Memory B cell (primary cell): ENCODE measurements at regions not wholly inside any gene's neighbourhood (a gene's known extent, or its start where the extent isn't known, plus 50 kb on each side); places are given as distances from the start of the nearest gene placed in this dataset.
A peak's percentile ranks its signal among the peaks of the same experiment; 100 is the strongest.

Experiments
- ATAC-seq: fragments of 150-1000 bp; cut with Tn5 transposase; 2 replicates; pipeline ENCODE4 v1.10.0; 2021; ENCODE audit warnings: low read depth, mild to moderate bottlenecking, moderate library complexity
- DNase-seq, 2 donors: peaks; one replicate each; pipeline ENCODE4 v3.0.0; 2022; ENCODE audit warnings: low spot score in 2 of 2
- H3K27ac Mint-ChIP-seq: one replicate; pipeline ENCODE4 v1.8.0; 2022; ENCODE audit warnings: mild to moderate bottlenecking, moderate library complexity, mixed read lengths
- H3K27me3 Mint-ChIP-seq: one replicate; pipeline ENCODE4 v1.8.0; 2022; ENCODE audit warnings: mixed read lengths
- H3K36me3 Mint-ChIP-seq: one replicate; pipeline ENCODE4 v1.8.0; 2022; ENCODE audit warnings: mild to moderate bottlenecking, mixed read lengths
- H3K4me1 Mint-ChIP-seq: one replicate; pipeline ENCODE4 v1.8.0; 2022; ENCODE audit warnings: mixed read lengths
- H3K4me3 Mint-ChIP-seq: one replicate; pipeline ENCODE4 v1.8.0; 2022; ENCODE audit warnings: mild to moderate bottlenecking, moderate library complexity, mixed read lengths
- H3K9me3 Mint-ChIP-seq: one replicate; pipeline ENCODE4 v1.8.0; 2022; ENCODE audit warnings: mixed read lengths

DNA sequence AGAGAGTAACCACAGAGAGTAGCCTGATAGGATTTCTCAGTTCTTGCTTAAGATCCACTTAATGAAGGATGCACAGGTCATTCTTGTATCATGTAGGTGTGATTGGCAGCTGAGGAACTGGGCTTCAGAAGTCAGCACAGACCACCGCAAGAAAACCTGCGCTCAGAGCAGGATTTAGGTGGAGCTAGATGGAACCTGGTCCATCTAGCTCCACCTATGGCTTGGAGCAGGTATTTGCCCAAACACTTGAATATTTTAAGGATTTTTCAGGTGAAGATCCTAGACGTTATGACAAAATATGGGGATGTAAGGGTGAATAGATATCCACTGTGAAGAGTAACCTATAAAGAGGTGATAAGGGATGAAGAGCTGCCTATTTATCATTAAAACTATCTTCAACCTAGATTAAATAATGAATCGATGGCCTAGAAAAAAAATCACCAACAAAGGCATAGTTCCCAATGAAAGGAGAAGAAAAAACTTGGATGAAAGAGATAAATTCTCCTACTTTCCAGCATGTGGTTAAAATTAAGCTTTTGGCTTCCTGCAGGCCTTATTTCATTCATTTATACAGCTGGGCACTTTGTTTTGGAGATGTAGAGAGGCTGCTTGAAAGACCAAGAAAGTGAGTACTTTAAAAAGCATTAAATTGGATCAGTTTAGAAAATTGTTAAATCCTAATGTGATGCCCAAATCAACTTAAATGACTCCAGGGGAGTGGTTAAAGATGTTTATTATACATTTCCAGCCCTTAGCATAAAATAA is 778.4 kb upstream of the GJE1 start:
- H3K9me3 Mint-ChIP-seq = peaks cover 11% of the 10 kb centered on the region
- H3K27me3 Mint-ChIP-seq = peaks cover 1% of the 10 kb centered on the region
- H3K36me3 Mint-ChIP-seq = no peaks in the 10 kb centered on the region
- no peak for DNase-seq
- H3K27ac Mint-ChIP-seq = no peak overlapping the region
- H3K4me1 Mint-ChIP-seq = peaks cover 3% of the 10 kb centered on the region
- ATAC-seq = no peak
- no peak overlapping the region for H3K4me3 Mint-ChIP-seq

DNA sequence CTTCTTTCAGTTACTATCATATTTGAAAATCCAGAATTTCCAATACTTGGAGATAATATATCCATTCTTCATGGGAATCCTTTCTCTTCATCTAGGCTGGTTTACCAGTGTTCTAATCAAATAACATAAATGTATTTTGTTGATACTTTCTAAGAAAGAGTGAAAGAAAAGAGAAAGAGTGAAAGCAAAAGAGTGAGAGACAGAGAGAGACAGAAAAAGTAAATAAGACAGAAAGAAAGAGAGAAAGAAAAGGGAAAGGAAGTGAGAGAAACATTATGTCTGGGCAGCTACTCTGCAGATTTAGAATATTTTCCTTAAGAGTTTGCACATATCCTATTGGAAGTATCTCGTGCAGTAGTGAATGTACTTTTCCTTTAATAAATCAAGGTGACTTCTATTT is 781.0 kb upstream of the GJE1 start:
- H3K4me3 Mint-ChIP-seq = no peak overlapping the region
- ATAC-seq (no peak), DNase-seq (no peak)
- H3K36me3 Mint-ChIP-seq = no peaks in the 10 kb centered on the region
- H3K4me1 Mint-ChIP-seq = no peaks in the 10 kb centered on the region
- peaks cover 1% of the 10 kb centered on the region for H3K27me3 Mint-ChIP-seq
- peaks cover 2% of the 10 kb centered on the region for H3K9me3 Mint-ChIP-seq
- H3K27ac Mint-ChIP-seq = no peak overlapping the region

DNA sequence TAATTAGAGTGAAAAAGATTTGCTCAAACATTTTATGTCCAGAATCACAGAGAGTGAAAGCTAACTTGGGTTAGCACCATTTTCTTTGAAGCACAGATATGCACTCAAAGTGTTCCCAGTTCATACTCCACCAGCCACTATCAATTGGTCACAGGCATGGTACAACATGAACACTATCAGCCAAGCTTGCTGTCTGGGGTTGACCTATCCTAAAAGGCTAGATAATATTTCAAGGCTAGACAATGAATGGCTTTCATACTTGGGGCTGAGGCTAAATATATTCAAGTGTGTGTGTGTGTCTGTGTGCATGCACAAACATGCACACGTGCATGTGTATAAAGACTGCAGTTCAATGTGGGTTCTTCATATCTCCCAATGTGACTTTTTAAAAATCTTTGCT is 783.0 kb upstream of the GJE1 start:
- Mint-ChIP-seq H3K36me3 (no peaks in the 10 kb centered on the region), H3K27me3 (no peaks in the 10 kb centered on the region), H3K27ac (no peak overlapping the region), H3K4me3 (no peak overlapping the region), H3K4me1 (no peaks in the 10 kb centered on the region), H3K9me3 (no peaks in the 10 kb centered on the region)
- DNase-seq (no peak), ATAC-seq (no peak)

DNA sequence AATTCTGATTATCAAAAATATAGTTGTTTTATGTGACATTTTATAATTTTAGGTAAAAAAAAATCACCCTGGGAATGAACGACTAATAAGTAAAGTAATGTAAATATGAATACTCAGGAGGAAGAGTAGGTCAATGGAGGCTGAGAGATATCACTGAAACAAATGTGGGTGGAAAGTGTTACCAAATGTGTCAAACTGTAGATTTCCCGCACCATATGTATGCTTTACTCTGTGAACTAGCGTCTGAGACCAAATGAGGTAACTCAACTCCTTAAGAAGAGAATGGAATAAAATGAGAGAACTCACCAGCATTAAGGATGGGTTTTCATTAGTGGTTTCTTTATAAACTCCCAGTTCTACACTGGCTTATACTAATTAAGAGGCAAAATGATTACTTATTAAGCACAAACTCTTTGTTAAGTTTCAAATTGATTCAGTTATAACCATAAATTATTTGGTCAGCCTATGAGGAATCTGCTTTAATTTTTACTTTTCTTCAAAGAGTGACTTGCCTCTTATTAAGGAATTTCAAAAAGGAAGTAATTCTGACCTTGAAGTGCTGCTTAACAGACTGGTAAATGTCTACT is 784.7 kb upstream of the GJE1 start:
- Mint-ChIP-seq H3K4me1 (no peaks in the 10 kb centered on the region), H3K27me3 (no peaks in the 10 kb centered on the region), H3K4me3 (no peak overlapping the region), H3K36me3 (no peaks in the 10 kb centered on the region), H3K27ac (no peak overlapping the region), H3K9me3 (no peaks in the 10 kb centered on the region)
- ATAC-seq = no peak
- DNase-seq = no peak

DNA sequence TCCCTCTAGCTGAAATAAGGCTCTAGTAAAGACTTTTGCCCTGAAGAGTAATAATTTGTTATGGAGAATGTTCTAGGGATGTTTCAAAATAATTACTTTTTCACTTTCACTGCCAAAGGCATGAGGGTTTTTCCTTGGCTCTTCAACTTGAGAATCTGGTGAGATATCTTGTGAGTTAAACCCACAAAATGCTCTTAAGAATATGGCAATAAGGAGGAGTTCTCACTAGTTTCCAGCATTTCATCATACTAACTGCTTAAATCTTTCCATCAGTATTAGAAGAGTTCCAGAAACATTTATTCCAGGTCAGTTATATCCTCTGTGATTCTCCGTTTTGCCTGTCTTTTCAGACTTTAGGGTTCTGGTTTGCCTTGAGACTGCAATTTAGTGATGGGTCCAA is 785.6 kb upstream of the GJE1 start:
- Mint-ChIP-seq H3K4me1 (no peaks in the 10 kb centered on the region), H3K27me3 (no peaks in the 10 kb centered on the region), H3K9me3 (no peaks in the 10 kb centered on the region), H3K4me3 (no peak overlapping the region), H3K27ac (no peak overlapping the region), H3K36me3 (no peaks in the 10 kb centered on the region)
- ATAC-seq (no peak), DNase-seq (no peak)

DNA sequence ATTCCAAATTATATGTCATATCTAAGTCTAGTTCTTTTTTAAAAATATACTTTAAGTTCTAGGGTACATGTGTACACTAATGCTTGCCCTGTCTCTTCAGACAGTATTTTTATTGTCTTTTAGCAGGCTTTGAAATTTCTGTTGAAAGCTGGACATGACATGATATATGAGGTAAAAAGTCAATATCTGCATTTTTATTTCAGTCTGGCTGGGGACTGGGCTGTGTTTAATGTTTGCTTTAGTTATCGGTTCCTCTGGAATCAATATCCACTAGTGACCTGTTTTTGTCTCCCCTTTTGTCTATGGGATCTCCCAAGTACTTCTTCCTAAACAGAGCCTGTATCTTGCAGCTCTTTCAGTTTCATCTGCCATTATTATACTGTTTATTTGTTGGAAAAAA is 786.2 kb upstream of the GJE1 start:
- Mint-ChIP-seq H3K27ac (no peak overlapping the region), H3K4me1 (peaks cover 2% of the 10 kb centered on the region), H3K36me3 (no peaks in the 10 kb centered on the region), H3K4me3 (no peak overlapping the region), H3K9me3 (no peaks in the 10 kb centered on the region), H3K27me3 (no peaks in the 10 kb centered on the region)
- ATAC-seq (no peak), DNase-seq (no peak)

DNA sequence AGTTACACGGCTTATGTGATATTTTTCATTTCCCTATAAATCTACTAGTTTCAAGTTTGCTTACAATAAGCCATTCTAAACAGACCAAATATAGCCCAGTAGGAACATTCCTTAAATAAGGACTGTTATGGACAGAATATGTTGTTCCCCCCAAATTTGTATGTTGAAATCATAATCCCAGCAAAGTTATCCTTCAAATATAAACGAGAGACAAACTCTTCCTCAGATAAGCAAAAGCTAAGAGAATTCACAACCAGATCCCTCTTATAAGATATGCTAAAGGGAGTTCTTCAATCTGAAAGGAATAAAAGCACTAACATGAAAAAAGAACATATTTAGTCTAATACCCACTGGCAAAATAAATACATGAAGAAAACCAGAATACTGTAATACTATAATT is 795.5 kb upstream of the GJE1 start:
- H3K9me3 Mint-ChIP-seq = no peaks in the 10 kb centered on the region
- no peak overlapping the region for H3K27ac Mint-ChIP-seq
- H3K36me3 Mint-ChIP-seq = no peaks in the 10 kb centered on the region
- no peaks in the 10 kb centered on the region for H3K27me3 Mint-ChIP-seq
- peaks cover 2% of the 10 kb centered on the region for H3K4me1 Mint-ChIP-seq
- ATAC-seq = no peak
- H3K4me3 Mint-ChIP-seq = no peak overlapping the region
- no peak for DNase-seq

DNA sequence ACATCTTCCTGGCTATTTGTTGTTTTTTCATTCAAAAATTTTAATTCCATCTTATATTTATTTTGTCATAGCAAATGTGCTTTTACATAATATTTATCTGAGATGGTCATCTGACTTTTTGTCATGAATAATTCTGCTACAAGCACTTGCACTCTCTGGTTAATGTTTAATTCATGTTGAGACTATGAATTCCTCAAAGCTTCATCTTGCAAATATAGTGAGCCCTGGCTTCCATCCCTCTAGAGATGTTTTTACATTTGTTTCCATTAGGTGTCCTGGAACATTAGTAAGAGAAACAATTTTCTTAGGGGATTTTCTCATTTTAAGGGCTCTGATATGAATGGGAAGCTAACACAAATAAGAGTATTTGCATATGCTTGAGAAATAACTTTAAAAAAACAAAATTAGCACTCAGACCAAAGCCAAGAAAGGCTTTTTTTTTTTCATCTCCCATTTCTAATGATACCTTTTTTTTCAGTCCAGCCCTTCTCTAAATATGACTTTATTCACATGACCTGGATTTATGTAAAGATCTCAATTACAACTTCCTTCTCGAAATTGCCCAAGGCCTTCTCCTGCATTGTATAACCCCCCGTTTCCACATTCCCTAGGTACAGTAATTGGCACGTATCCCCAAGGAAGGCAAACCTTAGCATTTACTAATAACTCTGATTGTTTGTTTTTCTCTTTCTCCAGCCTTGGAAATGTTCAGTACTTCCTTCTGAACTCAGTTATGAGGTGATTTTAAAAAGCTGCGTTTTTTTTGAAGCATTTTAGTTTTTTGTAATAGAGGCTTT is 797.0 kb upstream of the GJE1 start:
- Mint-ChIP-seq H3K27me3 (no peaks in the 10 kb centered on the region), H3K27ac (no peak overlapping the region), H3K36me3 (no peaks in the 10 kb centered on the region), H3K9me3 (no peaks in the 10 kb centered on the region), H3K4me3 (no peak overlapping the region), H3K4me1 (no peaks in the 10 kb centered on the region)
- no peak for DNase-seq
- no peak for ATAC-seq

DNA sequence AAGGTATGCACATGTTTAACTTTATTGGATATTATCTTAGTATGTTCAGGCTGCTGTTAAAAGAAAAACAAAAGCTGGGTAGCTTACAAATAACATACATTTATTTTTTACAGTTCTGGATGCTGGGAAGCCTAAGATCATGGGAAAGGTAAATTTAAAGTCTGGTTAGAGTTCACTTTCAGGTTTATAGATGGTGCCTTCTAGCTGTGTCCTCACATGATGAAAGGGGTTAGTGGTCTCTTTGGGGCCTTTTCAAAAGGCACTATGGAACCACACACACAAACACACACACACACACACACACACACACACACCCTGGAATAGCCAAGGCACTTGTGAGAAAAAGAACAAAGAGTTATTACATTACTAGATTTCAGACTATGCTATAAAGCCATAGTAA is 805.8 kb upstream of the GJE1 start:
- Mint-ChIP-seq H3K27me3 (peaks cover 2% of the 10 kb centered on the region), H3K36me3 (no peaks in the 10 kb centered on the region), H3K27ac (no peak overlapping the region), H3K4me1 (peaks cover 6% of the 10 kb centered on the region), H3K9me3 (no peaks in the 10 kb centered on the region), H3K4me3 (no peak overlapping the region)
- ATAC-seq (no peak), DNase-seq (no peak)

DNA sequence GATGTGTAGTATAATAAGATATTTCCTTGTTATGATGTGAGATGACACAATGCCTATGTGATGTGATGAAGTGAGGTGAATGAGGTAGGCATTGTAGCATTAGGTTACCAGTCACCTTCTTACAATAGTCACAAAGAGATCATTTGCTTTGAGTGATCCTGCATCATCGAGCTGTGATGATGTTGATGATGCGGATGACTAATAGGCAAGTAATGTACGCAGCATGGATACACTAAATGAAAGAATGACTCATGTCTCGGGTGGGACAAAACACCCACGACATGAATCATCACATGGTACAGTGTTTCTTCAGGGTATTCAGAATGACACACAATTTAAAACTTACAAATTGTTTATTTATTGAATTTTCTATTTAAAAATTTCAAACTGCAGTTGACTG is 806.3 kb upstream of the GJE1 start:
- Mint-ChIP-seq H3K4me1 (peaks cover 6% of the 10 kb centered on the region), H3K4me3 (no peak overlapping the region), H3K36me3 (no peaks in the 10 kb centered on the region), H3K27me3 (peaks cover 3% of the 10 kb centered on the region), H3K9me3 (no peaks in the 10 kb centered on the region), H3K27ac (no peak overlapping the region)
- DNase-seq (no peak), ATAC-seq (peak; percentile 56)

DNA sequence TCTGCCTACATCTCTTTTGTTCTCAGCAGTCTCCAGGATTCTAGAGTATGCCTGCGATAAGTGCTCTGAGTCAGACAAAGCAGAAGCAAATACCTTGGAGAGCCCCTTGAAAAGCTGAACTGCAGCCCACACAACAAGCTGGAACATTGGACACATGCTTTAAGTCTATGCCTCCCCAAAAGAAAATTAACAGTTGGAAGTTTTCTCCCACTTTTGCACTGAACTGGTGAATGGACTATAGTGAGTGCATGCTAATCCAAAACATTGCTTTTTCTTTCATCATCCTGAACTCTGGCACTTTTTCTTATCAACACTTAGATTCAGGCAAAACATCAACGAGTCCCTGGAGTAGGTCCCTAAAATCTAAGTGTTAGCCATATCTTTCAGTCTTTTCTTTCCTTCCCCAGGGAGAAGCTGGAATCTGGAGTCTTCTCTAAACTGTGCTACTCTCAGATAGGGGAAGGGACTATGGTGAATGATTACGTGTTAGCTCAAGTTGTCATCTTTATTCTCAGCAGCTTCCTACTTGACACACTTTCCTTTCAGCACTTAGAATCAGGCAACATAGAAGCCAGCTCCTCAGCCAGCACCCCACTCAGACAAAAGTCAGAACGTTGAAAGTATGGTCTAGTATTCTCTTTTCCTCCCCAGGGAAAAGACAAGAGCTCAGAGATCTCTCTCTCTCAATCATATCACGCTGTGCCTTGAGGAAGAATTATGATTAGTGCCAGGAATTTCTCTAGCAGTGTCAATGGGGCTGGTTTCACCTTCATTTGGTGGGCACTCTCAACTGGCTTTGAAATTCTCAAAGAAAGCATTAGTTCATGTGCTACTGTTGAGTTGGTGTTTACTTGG is 811.0 kb upstream of the GJE1 start:
- no peak for ATAC-seq
- no peak overlapping the region for H3K27ac Mint-ChIP-seq
- DNase-seq = no peak
- H3K9me3 Mint-ChIP-seq = no peaks in the 10 kb centered on the region
- no peak overlapping the region for H3K4me3 Mint-ChIP-seq
- H3K4me1 Mint-ChIP-seq = peaks cover 3% of the 10 kb centered on the region
- H3K27me3 Mint-ChIP-seq = peaks cover 3% of the 10 kb centered on the region
- no peaks in the 10 kb centered on the region for H3K36me3 Mint-ChIP-seq

DNA sequence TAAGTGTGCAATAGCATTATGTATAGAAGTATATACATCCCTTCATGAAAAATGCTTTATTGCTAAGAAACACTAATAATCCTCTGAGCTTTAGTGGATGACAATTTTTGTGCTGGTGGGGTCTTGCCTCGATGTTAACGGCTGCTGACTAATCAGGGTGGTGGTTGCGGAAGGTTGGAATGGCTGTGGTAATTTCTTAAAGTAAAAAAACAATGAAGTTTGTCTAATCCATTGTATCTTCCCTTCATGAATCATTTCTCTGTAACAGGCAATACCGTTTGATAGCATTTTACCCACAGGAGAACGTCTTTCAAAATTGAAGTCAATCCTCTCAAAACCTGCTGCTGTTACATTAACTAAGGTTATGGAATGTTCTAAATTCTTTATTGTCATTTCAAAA is 816.5 kb upstream of the GJE1 start:
- Mint-ChIP-seq H3K27ac (no peak overlapping the region), H3K27me3 (no peaks in the 10 kb centered on the region), H3K4me1 (no peaks in the 10 kb centered on the region), H3K36me3 (no peaks in the 10 kb centered on the region), H3K9me3 (no peaks in the 10 kb centered on the region), H3K4me3 (no peak overlapping the region)
- ATAC-seq = no peak
- DNase-seq = no peak

DNA sequence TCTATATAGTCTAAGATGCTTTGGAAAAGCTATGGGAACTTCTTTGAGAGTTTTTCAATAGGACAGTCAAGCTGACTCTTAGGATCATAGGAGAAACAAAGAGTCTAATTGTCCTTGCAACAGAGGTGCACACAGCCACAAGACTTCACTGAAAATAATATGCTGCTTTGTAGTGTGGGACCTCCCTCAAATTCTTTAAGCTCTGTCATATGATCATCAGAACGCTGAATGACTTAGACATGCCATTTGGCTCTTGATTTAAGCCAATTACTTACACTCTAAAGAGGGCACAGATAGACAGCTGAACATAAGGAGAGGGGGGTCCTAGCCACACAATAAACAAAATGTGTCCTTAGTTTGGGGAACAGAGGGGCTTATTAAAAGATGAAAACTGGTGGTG is 818.7 kb upstream of the GJE1 start:
- Mint-ChIP-seq H3K4me1 (no peaks in the 10 kb centered on the region), H3K27ac (no peak overlapping the region), H3K4me3 (no peak overlapping the region), H3K27me3 (no peaks in the 10 kb centered on the region), H3K9me3 (no peaks in the 10 kb centered on the region), H3K36me3 (no peaks in the 10 kb centered on the region)
- no peak for DNase-seq
- no peak for ATAC-seq

DNA sequence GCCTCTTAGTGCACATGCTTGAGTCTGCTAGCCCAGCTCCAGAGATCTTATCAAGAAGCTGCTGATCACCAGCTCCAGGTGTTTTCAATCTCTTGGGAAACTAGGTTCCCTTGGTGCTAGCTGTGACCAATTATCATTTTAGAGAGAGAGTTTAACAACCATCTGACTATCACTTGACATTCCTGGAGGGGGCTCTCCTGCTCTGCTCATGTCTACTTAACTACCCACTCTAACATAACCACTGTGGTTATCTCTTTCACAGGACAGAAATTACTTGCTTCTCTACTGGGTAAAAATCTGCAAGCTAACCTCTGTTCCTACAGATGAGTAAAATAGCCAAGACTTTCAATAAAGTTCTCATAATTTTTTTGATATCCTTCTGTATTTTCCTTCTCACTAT is 823.4 kb upstream of the GJE1 start:
- Mint-ChIP-seq H3K4me3 (no peak overlapping the region), H3K27ac (no peak overlapping the region), H3K9me3 (no peaks in the 10 kb centered on the region), H3K27me3 (no peaks in the 10 kb centered on the region), H3K36me3 (no peaks in the 10 kb centered on the region), H3K4me1 (no peaks in the 10 kb centered on the region)
- DNase-seq (peak in 1 of 2 donors; percentile 4), ATAC-seq (peak; percentile 75)
